Lower leg skin (tissue), 3 donors: ENCODE measurements at regions not wholly inside any gene's neighbourhood (a gene's known extent, or its start where the extent isn't known, plus 50 kb on each side); places are given as distances from the start of the nearest gene placed in this dataset.

ENCODE experiments used
- CTCF ChIP-seq, 3 donors: fragments of 450-650 bp; IDR thresholded peaks; one replicate each; pipeline ENCODE4 v1.5.1; 2016; ENCODE audit warnings: antibody characterized with exemption in 3 of 3, mild to moderate bottlenecking in 3 of 3, moderate library complexity in 2 of 3
- POLR2A ChIP-seq, 2 donors: fragments of 450-650 bp; IDR thresholded peaks; one replicate each; pipeline ENCODE4 v1.6.1; 2016 to 2017; ENCODE audit warnings: antibody characterized with exemption in 2 of 2, mild to moderate bottlenecking in 1 of 2, moderate library complexity in 1 of 2

GRCh38 chr21:15534450-15534886 lies 195.3 kb upstream of the USP25 start:
- TF ChIP-seq CTCF (IDR thresholded peaks at IDR 0.05) (no peak), POLR2A (IDR thresholded peaks at IDR 0.05) (no peak)
